GM12801 (cell line): ENCODE measurements at regions not wholly inside any gene's neighbourhood (a gene's known extent, or its start where the extent isn't known, plus 50 kb on each side); places are given as distances from the start of the nearest gene placed in this dataset.

Experiments
- CTCF ChIP-seq: IDR thresholded peaks from one replicate; pipeline ENCODE4 v1.5.1; 2011; ENCODE audit warnings: control low read depth; ENCODE audit not compliant: insufficient read length; ENCODE audit errors: extremely low read depth

- no peak for TF ChIP-seq CTCF
These were observed 645.6 kb upstream of the LUZP2 start for GRCh38 chr11:23851216-23851615.

- TF ChIP-seq CTCF, result no peak
These were observed 640.2 kb upstream of the LUZP2 start for GRCh38 chr11:23856654-23857053.

- no peak for TF ChIP-seq CTCF
These were observed 637.8 kb upstream of the LUZP2 start for GRCh38 chr11:23859087-23859486.

GRCh38 chr11:23861615-23862014, 635.2 kb upstream of the LUZP2 start:
- no peak for TF ChIP-seq CTCF

- no peak for TF ChIP-seq CTCF
These were observed 631.4 kb upstream of the LUZP2 start for GRCh38 chr11:23865341-23865975.

- no peak for TF ChIP-seq CTCF
These were observed 630.2 kb upstream of the LUZP2 start for GRCh38 chr11:23866641-23867040.

GRCh38 chr11:23869671-23870070, 627.2 kb upstream of the LUZP2 start:
- no peak for TF ChIP-seq CTCF
